HL-60 (cell line): ENCODE measurements at regions not wholly inside any gene's neighbourhood (a gene's known extent, or its start where the extent isn't known, plus 50 kb on each side); places are given as distances from the start of the nearest gene placed in this dataset.

Source experiments
- CTCF ChIP-seq: IDR thresholded peaks from one replicate; pipeline ENCODE4 v1.5.1; 2011; ENCODE audit warnings: low read length, control low read depth, inconsistent platforms; ENCODE audit not compliant: insufficient read depth
- REST ChIP-seq: IDR thresholded peaks from 2 replicates; pipeline ENCODE4 v1.6.1; 2012; ENCODE audit warnings: low read depth; ENCODE audit not compliant: insufficient replicate concordance

- no peak for TF ChIP-seq CTCF
- TF ChIP-seq REST, result no peak
These were observed 230.3 kb upstream of the ESRRG start for GRCh38 chr1:216953495-216953894.
